HEK293 (cell line): ENCODE measurements at regions not wholly inside any gene's neighbourhood (a gene's known extent, or its start where the extent isn't known, plus 50 kb on each side); places are given as distances from the start of the nearest gene placed in this dataset.

Source experiments
- ATF2 ChIP-seq: fragments of 450-650 bp; formaldehyde crosslinking; IDR thresholded peaks from 2 replicates; pipeline ENCODE4 v1.5.1; 2016; ENCODE audit warnings: missing biosample characterization, missing genetic modification characterization, low read depth
- CTCF ChIP-seq: fragments of 450-650 bp; formaldehyde crosslinking; IDR thresholded peaks from 2 replicates; pipeline ENCODE4 v1.5.1; 2016; ENCODE audit warnings: missing biosample characterization, missing genetic modification characterization
- GFI1B ChIP-seq: fragments of 450-650 bp; formaldehyde crosslinking; IDR thresholded peaks from 2 replicates; pipeline ENCODE4 v1.5.1; 2016; ENCODE audit warnings: missing biosample characterization, missing genetic modification characterization
- INSM2 ChIP-seq: fragments of 450-650 bp; formaldehyde crosslinking; IDR thresholded peaks from 2 replicates; pipeline ENCODE4 v1.5.1; 2016; ENCODE audit warnings: missing biosample characterization, missing genetic modification characterization
- SP2 ChIP-seq: fragments of 450-650 bp; formaldehyde crosslinking; IDR thresholded peaks from 2 replicates; pipeline ENCODE4 v1.5.1; 2016; ENCODE audit warnings: missing biosample characterization, missing genetic modification characterization
- ZFHX2 ChIP-seq: fragments of 450-650 bp; formaldehyde crosslinking; conservative IDR thresholded peaks from 2 replicates; pipeline ENCODE4 v1.5.1; 2016; ENCODE audit warnings: missing biosample characterization, missing genetic modification characterization
- ZNF239 ChIP-seq: fragments of 450-650 bp; formaldehyde crosslinking; IDR thresholded peaks from 2 replicates; pipeline ENCODE4 v1.5.1; 2016; ENCODE audit warnings: missing biosample characterization, missing genetic modification characterization
- ZNF274 ChIP-seq, 2 experiments: fragments of 200-500 bp in 1 of 2; fragments of 450-650 bp in 1 of 2; sonication (Bioruptor generic) in 1 of 2; formaldehyde crosslinking in 1 of 2; IDR thresholded peaks; 2 replicates each; pipeline versions ENCODE4 v1.5.1 to v1.6.1; 2014 to 2016; ENCODE audit warnings: borderline replicate concordance in 1 of 2, inconsistent platforms in 1 of 2, low read length in 1 of 2, missing biosample characterization in 1 of 2, missing genetic modification characterization in 1 of 2
- ZNF629 ChIP-seq: fragments of 450-650 bp; formaldehyde crosslinking; IDR thresholded peaks from 2 replicates; pipeline ENCODE4 v1.5.1; 2017; ENCODE audit warnings: missing biosample characterization, missing genetic modification characterization
- ZNF645 ChIP-seq: fragments of 450-650 bp; formaldehyde crosslinking; IDR thresholded peaks from 2 replicates; pipeline ENCODE4; 2016; ENCODE audit warnings: missing biosample characterization, missing genetic modification characterization

- TF ChIP-seq ZNF239 (tag by site-specific recombination) (no peak), SP2 (tag by site-specific recombination) (no peak), ZFHX2 (tag by site-specific recombination) (no peak), CTCF (tag by site-specific recombination) (no peak), GFI1B (tag by site-specific recombination) (no peak), ZNF274 (IDR thresholded peaks at IDR 0.05; ENCODE audit: low read length) (no peak), ZNF274 (tag by site-specific recombination; IDR thresholded peaks at IDR 0.05; ENCODE audit: borderline replicate concordance) (no peak), ZNF629 (tag by site-specific recombination) (no peak), ATF2 (no peak), INSM2 (tag by site-specific recombination) (no peak), ZNF645 (tag by site-specific recombination) (no peak)
These were observed 332.7 kb upstream of the SLCO3A1 start for GRCh38 chr15:91520850-91521249.
